Activated B cell treated with CpG ODN at 0.5 μM for 24 hours (primary cell): ENCODE measurements at regions not wholly inside any gene's neighbourhood (a gene's known extent, or its start where the extent isn't known, plus 50 kb on each side); places are given as distances from the start of the nearest gene placed in this dataset.

Experiments
- ATAC-seq: fragments of 200-7000 bp; cut with Tn5 transposase; one replicate; pipeline ENCODE4 v1.10.0; 2021; ENCODE audit warnings: low read depth, mild to moderate bottlenecking, moderate library complexity
- CTCF ChIA-PET: fragments of 350-600 bp; sonication (Branson Sonifier 250); formaldehyde crosslinking; loops from one replicate; lab custom pipeline; 2021; ENCODE audit warnings: antibody characterized with exemption; lab: Charles Lee
- POLR2A ChIA-PET: fragments of 350-600 bp; sonication (Branson Sonifier 250); formaldehyde crosslinking; loops from one replicate; lab custom pipeline; 2021; ENCODE audit warnings: antibody characterized with exemption; lab: Charles Lee
- DNase-seq: peaks from one replicate; pipeline ENCODE4 v3.0.0; 2022
- H3K27ac Mint-ChIP-seq: one replicate; pipeline ENCODE4 v1.8.0; 2020; ENCODE audit warnings: mixed read lengths
- H3K27me3 Mint-ChIP-seq: one replicate; pipeline ENCODE4 v1.8.0; 2021; ENCODE audit warnings: mixed read lengths
- H3K36me3 Mint-ChIP-seq: one replicate; pipeline ENCODE4 v1.8.0; 2021; ENCODE audit warnings: low read depth, mixed read lengths
- H3K4me1 Mint-ChIP-seq: one replicate; pipeline ENCODE4 v1.8.0; 2021; ENCODE audit warnings: mixed read lengths
- H3K4me3 Mint-ChIP-seq: one replicate; pipeline ENCODE4 v1.8.0; 2020; ENCODE audit warnings: mild to moderate bottlenecking, mixed read lengths
- H3K9me3 Mint-ChIP-seq: one replicate; pipeline ENCODE4 v1.8.0; 2020; ENCODE audit warnings: mixed read lengths
- intact Hi-C: fragments of 100-400 bp; cut with micrococcal nuclease; formaldehyde crosslinking; loops from one replicate; pipeline ENCODE4 v1.15.1; 2024
- TF ChIP-seq, protein P1 (sequence below): fragments of 200-600 bp; IDR thresholded peaks from one replicate; pipeline ENCODE4 v1.8.0; 2022; ENCODE audit warnings: antibody characterized with exemption, mild to moderate bottlenecking

DNA sequence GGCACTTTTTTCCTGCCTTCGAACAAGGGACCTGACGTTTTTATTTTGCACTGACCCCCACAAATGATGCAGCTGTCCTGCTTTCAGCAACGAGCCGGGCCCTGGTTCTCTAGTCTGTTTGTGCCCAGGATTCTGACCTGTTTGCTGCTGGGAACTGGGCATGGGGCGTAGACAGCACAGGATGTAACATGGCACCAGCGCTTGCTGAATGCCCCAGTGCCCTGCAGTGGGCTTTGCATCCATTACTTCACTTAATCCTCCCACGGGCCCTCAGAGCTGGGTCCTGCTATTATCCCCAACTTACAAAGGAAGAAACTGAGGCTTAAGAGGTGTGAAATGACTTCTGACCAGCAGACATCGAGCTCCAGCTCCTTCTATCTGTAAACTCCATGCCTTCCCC is 80.4 kb upstream of the PMEPA1 start:
- ChIA-PET POLR2A (no interaction called here), CTCF (no interaction called here)
- intact Hi-C loops = no loop called here
- H3K27ac Mint-ChIP-seq = no peak overlapping the region
- H3K27me3 Mint-ChIP-seq = peaks cover 3% of the 10 kb centered on the region
- TF ChIP-seq, protein P1, sequence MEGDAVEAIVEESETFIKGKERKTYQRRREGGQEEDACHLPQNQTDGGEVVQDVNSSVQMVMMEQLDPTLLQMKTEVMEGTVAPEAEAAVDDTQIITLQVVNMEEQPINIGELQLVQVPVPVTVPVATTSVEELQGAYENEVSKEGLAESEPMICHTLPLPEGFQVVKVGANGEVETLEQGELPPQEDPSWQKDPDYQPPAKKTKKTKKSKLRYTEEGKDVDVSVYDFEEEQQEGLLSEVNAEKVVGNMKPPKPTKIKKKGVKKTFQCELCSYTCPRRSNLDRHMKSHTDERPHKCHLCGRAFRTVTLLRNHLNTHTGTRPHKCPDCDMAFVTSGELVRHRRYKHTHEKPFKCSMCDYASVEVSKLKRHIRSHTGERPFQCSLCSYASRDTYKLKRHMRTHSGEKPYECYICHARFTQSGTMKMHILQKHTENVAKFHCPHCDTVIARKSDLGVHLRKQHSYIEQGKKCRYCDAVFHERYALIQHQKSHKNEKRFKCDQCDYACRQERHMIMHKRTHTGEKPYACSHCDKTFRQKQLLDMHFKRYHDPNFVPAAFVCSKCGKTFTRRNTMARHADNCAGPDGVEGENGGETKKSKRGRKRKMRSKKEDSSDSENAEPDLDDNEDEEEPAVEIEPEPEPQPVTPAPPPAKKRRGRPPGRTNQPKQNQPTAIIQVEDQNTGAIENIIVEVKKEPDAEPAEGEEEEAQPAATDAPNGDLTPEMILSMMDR = no peak
- no peaks in the 10 kb centered on the region for H3K4me1 Mint-ChIP-seq
- H3K9me3 Mint-ChIP-seq = no peaks in the 10 kb centered on the region
- H3K36me3 Mint-ChIP-seq = no peaks in the 10 kb centered on the region
- DNase-seq (no peak), ATAC-seq (no peak)
- no peak overlapping the region for H3K4me3 Mint-ChIP-seq

DNA sequence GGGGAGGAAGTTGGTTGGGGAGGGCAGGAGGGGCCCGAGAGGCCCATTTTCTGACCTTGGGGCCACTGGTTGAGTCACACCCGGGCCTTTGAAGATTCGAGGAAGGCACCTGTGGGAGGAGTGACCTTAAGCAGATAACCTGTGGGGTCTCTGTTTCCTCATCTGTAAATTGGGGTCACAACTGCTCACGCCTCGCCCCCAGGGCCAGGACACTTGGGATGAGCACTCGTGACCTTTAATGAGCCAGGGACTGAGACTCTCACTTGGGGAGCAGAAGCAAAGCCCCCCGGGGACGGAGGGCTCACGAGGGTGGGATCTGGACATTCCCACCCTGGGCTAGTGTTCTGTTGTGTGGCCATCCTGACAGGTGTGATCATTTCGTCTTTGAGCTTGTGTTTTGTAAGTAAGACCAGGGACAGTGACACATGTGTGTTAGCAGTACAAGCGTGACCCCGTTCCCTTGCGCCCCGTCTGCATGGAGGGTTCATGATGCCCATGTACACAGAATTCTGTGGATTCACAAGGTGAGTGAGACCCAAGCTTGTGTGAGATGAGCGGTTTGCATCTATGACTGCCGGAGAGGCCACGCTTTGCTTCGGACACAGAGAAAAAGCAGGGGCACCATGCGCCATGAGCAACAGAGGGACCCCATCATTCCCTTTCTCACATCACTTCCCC is 79.3 kb upstream of the PMEPA1 start:
- ATAC-seq (no peak), DNase-seq (no peak)
- H3K36me3 Mint-ChIP-seq = no peaks in the 10 kb centered on the region
- H3K4me1 Mint-ChIP-seq = no peaks in the 10 kb centered on the region
- intact Hi-C loops = no loop called here
- POLR2A ChIA-PET = no interaction called here
- CTCF ChIA-PET = no interaction called here
- TF ChIP-seq, protein P1 = no peak
- no peak overlapping the region for H3K27ac Mint-ChIP-seq
- no peaks in the 10 kb centered on the region for H3K9me3 Mint-ChIP-seq
- H3K27me3 Mint-ChIP-seq = peaks cover 3% of the 10 kb centered on the region
- no peak overlapping the region for H3K4me3 Mint-ChIP-seq

DNA sequence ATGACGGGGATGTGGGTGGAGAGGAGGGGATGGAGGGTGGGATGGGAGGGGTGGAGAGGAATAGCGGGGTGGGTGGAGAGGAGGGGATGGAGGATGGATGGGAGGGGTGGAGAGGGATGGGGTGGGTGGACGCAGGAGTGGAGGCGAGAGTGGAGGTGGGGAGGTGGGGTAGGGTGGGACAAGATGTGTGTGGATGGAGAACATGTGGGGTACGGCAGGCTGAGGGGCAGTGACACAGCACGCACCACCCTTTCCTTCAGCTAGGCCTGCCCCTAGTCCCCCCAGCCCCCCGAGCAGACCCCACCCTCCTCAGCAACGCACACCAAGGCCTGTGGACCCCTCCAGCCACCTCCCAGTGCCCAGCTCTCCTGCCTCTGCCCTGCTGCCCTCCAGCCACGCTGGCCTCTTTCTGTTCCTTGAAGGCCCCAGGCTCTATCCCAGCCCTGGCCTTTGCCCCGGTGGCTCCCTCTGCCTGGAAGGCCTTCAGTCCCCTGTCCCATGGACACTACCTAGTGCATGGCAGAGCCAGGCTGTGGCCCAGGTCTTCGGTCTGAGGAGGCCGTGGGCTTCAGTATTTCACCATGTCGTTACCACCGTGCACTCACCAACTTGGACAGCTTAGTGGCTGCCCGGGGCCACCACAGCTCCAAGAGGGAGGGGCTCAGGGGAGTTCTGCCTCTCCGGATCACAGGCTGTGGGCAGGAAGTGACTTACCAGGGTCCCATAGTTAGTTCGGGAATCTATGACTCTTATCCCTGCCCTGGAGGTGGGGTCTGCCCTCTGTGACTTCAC is 78.4 kb upstream of the PMEPA1 start:
- H3K27me3 Mint-ChIP-seq = peaks cover 6% of the 10 kb centered on the region

DNA sequence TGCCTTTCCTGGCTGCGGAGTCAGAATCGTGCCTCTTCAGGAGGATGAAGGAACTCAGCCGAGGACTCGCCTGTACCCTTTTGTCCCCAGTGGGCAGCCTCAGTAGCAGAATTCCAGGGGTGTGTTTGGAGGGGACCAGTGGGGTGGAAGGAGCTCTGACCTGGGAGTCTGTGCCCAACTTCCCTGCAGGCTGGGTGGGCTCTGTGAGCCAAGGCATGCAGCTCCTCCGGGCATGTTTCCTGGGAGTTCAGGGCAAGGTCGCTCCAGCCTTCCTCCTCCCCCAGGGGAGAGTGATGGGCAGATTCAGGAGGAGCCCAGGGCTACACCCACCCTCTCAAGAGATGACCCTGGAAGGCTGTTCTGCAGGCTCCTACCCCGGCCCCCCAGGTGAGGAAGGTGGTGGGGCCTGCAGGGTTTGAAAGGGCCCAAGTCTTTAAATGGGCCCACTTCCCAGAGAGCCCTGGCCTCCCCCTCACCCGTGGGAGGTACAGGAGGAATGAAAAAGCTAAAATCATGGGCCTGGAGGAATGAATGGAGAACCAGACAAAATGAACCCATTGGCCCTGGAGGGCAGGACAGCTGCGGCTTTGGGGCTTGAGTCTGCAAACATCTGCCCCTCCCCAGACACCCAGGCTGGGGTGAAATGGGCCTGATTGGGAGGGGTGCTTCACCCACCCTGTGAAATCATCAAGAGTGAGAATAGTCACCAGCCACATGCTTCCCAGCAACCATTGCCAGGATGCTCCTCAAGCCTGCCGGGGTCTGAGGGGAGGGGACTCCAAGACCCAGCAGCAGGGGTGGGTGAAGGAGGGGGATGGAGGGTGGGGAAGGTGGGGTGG is 77.6 kb upstream of the PMEPA1 start:
- peaks cover 8% of the 10 kb centered on the region for H3K27me3 Mint-ChIP-seq
- H3K4me3 Mint-ChIP-seq = no peak overlapping the region
- no peaks in the 10 kb centered on the region for H3K36me3 Mint-ChIP-seq
- intact Hi-C loops = no loop called here
- TF ChIP-seq, protein P1 = no peak
- ATAC-seq (no peak), DNase-seq (no peak)
- H3K9me3 Mint-ChIP-seq = no peaks in the 10 kb centered on the region
- ChIA-PET CTCF (no interaction called here), POLR2A (no interaction called here)
- no peaks in the 10 kb centered on the region for H3K4me1 Mint-ChIP-seq
- H3K27ac Mint-ChIP-seq = no peak overlapping the region

More for the DNA sequence above, 78.4 kb upstream of the PMEPA1 start:
- Mint-ChIP-seq H3K4me3 (no peak overlapping the region), H3K27ac (no peak overlapping the region), H3K4me1 (no peaks in the 10 kb centered on the region), H3K36me3 (no peaks in the 10 kb centered on the region), H3K9me3 (no peaks in the 10 kb centered on the region)
- DNase-seq (no peak), ATAC-seq (no peak)
- POLR2A ChIA-PET = no interaction called here
- CTCF ChIA-PET = no interaction called here
- intact Hi-C loops = no loop called here
- TF ChIP-seq, protein P1 = no peak
